ENCODE measurements at regions not wholly inside any gene's neighbourhood (a gene's known extent, or its start where the extent isn't known, plus 50 kb on each side); places are given as distances from the start of the nearest gene placed in this dataset.
"Not testable (repeated sequence)": the region's sequence is repeated elsewhere in the genome, so short reads cannot be mapped to it uniquely, and the experiment has no call there.

DNA sequence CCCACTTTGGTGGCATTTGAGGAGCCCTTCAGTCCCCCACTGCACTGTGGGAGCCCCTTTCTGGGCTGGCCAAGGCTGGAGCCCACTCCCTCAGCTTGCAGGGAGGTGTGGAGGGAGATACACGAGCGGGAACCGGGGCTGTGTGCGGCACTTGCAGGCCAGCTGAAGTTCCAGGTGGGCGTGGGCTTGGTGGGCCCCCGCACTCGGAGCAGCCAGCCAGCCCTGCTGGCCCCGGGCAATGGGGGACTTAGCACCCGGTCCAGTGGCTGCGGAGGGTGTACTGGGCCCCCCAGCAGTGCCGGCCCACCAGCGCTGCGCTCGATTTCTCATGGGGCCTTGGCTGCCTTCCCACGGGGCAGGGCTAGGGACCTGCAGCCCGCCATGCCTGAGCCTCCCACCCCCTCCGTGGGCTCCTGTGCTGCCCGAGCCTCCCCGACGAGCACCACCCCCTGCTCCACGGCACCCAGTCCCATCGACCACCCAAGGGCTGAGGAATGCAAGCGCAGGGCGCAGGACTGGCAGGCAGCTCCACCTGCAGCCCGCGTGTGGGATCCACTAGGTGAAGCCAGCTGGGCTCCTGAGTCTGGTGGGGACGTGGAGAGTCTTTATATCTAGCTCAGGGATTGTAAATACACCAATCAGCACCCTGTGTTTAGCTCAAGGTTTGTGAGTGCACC lies 379.7 kb downstream of the CGGBP1 start:
- not testable (repeated sequence) for TF ChIP-seq YY1 (IDR thresholded peaks at IDR 0.05; ENCODE audit: insufficient read depth, insufficient read length); SUZ12 (IDR thresholded peaks at IDR 0.05; ENCODE audit: extremely low read depth, insufficient read depth, insufficient read length); ZNF274 (IDR thresholded peaks at IDR 0.05; ENCODE audit: low read depth, low read length)

Data from NT2/D1 (cell line).